Neural cell (in vitro differentiated cells): ENCODE measurements at regions not wholly inside any gene's neighbourhood (a gene's known extent, or its start where the extent isn't known, plus 50 kb on each side); places are given as distances from the start of the nearest gene placed in this dataset.

ENCODE experiments used
- H2AFZ ChIP-seq: fragments of 200-600, 300-800 bp; sonication (generic), shearing (Covaris generic); 2 replicates; pipeline ENCODE4 v1.6.0; 2014; ENCODE audit warnings: low read depth, mild to moderate bottlenecking, antibody characterized with exemption, low read length, moderate library complexity
- H3F3A ChIP-seq: fragments of 200-600 bp; shearing (Covaris generic); 2 replicates; pipeline ENCODE4 v1.6.1; 2016; ENCODE audit warnings: mild to moderate bottlenecking, moderate library complexity, mixed read lengths, antibody characterized with exemption, low read length; ENCODE audit not compliant: insufficient read depth, poor library complexity, severe bottlenecking
- H3K27ac ChIP-seq: fragments of 200-600, 300-800 bp; sonication (generic), shearing (Covaris generic); 2 replicates; pipeline ENCODE4 v1.5.1; 2014; ENCODE audit warnings: mild to moderate bottlenecking, low read length, moderate library complexity
- H3K27me3 ChIP-seq: fragments of 300-800, 200-600 bp; sonication (generic), shearing (Covaris generic); 2 replicates; pipeline ENCODE4 v1.6.0; 2014; ENCODE audit warnings: mild to moderate bottlenecking, low read depth, low read length, moderate library complexity; ENCODE audit not compliant: insufficient read depth
- H3K36me3 ChIP-seq: fragments of 300-800, 200-600 bp; sonication (generic), shearing (Covaris generic); 2 replicates; pipeline ENCODE4 v1.5.1; 2014; ENCODE audit warnings: mild to moderate bottlenecking, antibody characterized with exemption, low read length, moderate library complexity; ENCODE audit not compliant: insufficient read depth
- H3K4me2 ChIP-seq: fragments of 300-800, 200-600 bp; sonication (generic), shearing (Covaris generic); 2 replicates; pipeline ENCODE4 v1.6.0; 2014; ENCODE audit warnings: mild to moderate bottlenecking, low read length
- H3K4me3 ChIP-seq: fragments of 300-800, 200-600 bp; sonication (generic), shearing (Covaris generic); 2 replicates; pipeline ENCODE4 v1.5.1; 2014; ENCODE audit warnings: mild to moderate bottlenecking, low read length, moderate library complexity
- H3K79me2 ChIP-seq: fragments of 200-600 bp; shearing (Covaris generic); replicated peaks from 2 replicates; pipeline ENCODE4 v1.6.0; 2014; ENCODE audit warnings: mild to moderate bottlenecking, low read length, moderate library complexity; ENCODE audit not compliant: insufficient read depth
- H3K9ac ChIP-seq: fragments of 300-800, 200-600 bp; sonication (generic), shearing (Covaris generic); 2 replicates; pipeline ENCODE4 v1.6.1; 2016; ENCODE audit warnings: mild to moderate bottlenecking, low read length, mixed read lengths
- H3K9me2 ChIP-seq: fragments of 200-600 bp; shearing (Covaris generic); 2 replicates; pipeline ENCODE4 v1.6.1; 2016; ENCODE audit warnings: mild to moderate bottlenecking, low read length, mixed read lengths; ENCODE audit not compliant: insufficient read depth
- H3K9me3 ChIP-seq: fragments of 200-600, 300-800 bp; sonication (generic), shearing (Covaris generic); 2 replicates; pipeline ENCODE4 v1.6.1; 2016; ENCODE audit warnings: mild to moderate bottlenecking, mixed run types, low read length, moderate library complexity, mixed read lengths
- H4K20me1 ChIP-seq: fragments of 200-600 bp; shearing (Covaris generic); 2 replicates; pipeline ENCODE4 v1.6.1; 2016; ENCODE audit warnings: mild to moderate bottlenecking, mixed run types; ENCODE audit not compliant: insufficient read depth
- EP300 ChIP-seq: fragments of 450-650 bp; conservative IDR thresholded peaks from 2 replicates; pipeline ENCODE4 v1.6.1; 2014; ENCODE audit warnings: antibody characterized with exemption, mild to moderate bottlenecking, moderate library complexity; ENCODE audit not compliant: poor library complexity, severe bottlenecking
- EZH2 ChIP-seq: fragments of 200-600, 300-800 bp; shearing (Covaris generic), sonication (generic); IDR thresholded peaks from 2 replicates; pipeline ENCODE4 v1.6.1; 2014; ENCODE audit warnings: antibody characterized with exemption, low read length, borderline replicate concordance, mild to moderate bottlenecking; ENCODE audit not compliant: insufficient read depth, poor library complexity, severe bottlenecking
- POLR2AphosphoS5 ChIP-seq: IDR thresholded peaks from 2 replicates; pipeline ENCODE4 v1.6.1; 2012
- RAD21 ChIP-seq: fragments of 450-650 bp; conservative IDR thresholded peaks from 2 replicates; pipeline ENCODE4 v1.6.1; 2014; ENCODE audit warnings: antibody characterized with exemption, mild to moderate bottlenecking, moderate library complexity
- SMC3 ChIP-seq: fragments of 450-650 bp; conservative IDR thresholded peaks from 2 replicates; pipeline ENCODE4 v1.6.1; 2014; ENCODE audit warnings: antibody characterized with exemption, mild to moderate bottlenecking, moderate library complexity; ENCODE audit not compliant: poor library complexity
- TAF1 ChIP-seq: IDR thresholded peaks from 2 replicates; pipeline ENCODE4 v1.6.1; 2012; ENCODE audit warnings: low read depth
- TF ChIP-seq, protein P1 (sequence below): IDR thresholded peaks from 2 replicates; pipeline ENCODE4 v1.6.1; 2012; ENCODE audit warnings: borderline replicate concordance
- TF ChIP-seq, protein P2 (sequence below): fragments of 450-650 bp; IDR thresholded peaks from 2 replicates; pipeline ENCODE4 v1.5.1; 2014; ENCODE audit warnings: antibody characterized with exemption, mild to moderate bottlenecking, moderate library complexity; ENCODE audit not compliant: poor library complexity, severe bottlenecking

DNA sequence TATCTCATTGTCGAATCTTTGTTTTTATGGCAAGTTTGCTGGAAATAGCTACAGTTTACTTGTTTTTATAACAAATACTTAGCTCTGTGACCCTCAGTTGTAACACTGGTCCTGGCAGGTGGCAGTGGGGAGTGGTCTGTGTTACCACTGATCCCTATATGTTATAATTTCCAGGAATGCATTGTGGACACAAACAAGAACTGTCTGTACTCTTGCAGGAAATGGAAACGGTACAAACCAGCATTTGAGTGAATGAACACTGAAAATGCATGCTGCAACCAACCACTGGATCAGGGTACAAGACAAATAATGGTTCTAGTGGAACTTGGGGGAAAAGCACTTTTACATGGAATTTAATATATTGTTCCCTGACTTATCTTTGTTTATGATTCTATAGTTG lies 66.5 kb upstream of the PJA2 start:
- Histone ChIP-seq H4K20me1 (no peaks in the 10 kb centered on the region), H3K27me3 (no peaks in the 10 kb centered on the region), H3K9ac (no peak overlapping the region), H3K36me3 (no peaks in the 10 kb centered on the region), H3K79me2 (no peaks in the 10 kb centered on the region), H3F3A (no peaks in the 10 kb centered on the region), H3K27ac (no peak overlapping the region), H3K9me2 (no peaks in the 10 kb centered on the region), H3K4me2 (no peak overlapping the region), H3K9me3 (no peaks in the 10 kb centered on the region), H2AFZ (no peak overlapping the region), H3K4me3 (no peak overlapping the region)
- TF ChIP-seq RAD21 (no peak), EP300 (no peak), TAF1 (no peak), SMC3 (no peak)
- TF ChIP-seq, protein P1, sequence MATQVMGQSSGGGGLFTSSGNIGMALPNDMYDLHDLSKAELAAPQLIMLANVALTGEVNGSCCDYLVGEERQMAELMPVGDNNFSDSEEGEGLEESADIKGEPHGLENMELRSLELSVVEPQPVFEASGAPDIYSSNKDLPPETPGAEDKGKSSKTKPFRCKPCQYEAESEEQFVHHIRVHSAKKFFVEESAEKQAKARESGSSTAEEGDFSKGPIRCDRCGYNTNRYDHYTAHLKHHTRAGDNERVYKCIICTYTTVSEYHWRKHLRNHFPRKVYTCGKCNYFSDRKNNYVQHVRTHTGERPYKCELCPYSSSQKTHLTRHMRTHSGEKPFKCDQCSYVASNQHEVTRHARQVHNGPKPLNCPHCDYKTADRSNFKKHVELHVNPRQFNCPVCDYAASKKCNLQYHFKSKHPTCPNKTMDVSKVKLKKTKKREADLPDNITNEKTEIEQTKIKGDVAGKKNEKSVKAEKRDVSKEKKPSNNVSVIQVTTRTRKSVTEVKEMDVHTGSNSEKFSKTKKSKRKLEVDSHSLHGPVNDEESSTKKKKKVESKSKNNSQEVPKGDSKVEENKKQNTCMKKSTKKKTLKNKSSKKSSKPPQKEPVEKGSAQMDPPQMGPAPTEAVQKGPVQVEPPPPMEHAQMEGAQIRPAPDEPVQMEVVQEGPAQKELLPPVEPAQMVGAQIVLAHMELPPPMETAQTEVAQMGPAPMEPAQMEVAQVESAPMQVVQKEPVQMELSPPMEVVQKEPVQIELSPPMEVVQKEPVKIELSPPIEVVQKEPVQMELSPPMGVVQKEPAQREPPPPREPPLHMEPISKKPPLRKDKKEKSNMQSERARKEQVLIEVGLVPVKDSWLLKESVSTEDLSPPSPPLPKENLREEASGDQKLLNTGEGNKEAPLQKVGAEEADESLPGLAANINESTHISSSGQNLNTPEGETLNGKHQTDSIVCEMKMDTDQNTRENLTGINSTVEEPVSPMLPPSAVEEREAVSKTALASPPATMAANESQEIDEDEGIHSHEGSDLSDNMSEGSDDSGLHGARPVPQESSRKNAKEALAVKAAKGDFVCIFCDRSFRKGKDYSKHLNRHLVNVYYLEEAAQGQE = no peak
- TF ChIP-seq, protein P2, sequence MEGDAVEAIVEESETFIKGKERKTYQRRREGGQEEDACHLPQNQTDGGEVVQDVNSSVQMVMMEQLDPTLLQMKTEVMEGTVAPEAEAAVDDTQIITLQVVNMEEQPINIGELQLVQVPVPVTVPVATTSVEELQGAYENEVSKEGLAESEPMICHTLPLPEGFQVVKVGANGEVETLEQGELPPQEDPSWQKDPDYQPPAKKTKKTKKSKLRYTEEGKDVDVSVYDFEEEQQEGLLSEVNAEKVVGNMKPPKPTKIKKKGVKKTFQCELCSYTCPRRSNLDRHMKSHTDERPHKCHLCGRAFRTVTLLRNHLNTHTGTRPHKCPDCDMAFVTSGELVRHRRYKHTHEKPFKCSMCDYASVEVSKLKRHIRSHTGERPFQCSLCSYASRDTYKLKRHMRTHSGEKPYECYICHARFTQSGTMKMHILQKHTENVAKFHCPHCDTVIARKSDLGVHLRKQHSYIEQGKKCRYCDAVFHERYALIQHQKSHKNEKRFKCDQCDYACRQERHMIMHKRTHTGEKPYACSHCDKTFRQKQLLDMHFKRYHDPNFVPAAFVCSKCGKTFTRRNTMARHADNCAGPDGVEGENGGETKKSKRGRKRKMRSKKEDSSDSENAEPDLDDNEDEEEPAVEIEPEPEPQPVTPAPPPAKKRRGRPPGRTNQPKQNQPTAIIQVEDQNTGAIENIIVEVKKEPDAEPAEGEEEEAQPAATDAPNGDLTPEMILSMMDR = no peak

DNA sequence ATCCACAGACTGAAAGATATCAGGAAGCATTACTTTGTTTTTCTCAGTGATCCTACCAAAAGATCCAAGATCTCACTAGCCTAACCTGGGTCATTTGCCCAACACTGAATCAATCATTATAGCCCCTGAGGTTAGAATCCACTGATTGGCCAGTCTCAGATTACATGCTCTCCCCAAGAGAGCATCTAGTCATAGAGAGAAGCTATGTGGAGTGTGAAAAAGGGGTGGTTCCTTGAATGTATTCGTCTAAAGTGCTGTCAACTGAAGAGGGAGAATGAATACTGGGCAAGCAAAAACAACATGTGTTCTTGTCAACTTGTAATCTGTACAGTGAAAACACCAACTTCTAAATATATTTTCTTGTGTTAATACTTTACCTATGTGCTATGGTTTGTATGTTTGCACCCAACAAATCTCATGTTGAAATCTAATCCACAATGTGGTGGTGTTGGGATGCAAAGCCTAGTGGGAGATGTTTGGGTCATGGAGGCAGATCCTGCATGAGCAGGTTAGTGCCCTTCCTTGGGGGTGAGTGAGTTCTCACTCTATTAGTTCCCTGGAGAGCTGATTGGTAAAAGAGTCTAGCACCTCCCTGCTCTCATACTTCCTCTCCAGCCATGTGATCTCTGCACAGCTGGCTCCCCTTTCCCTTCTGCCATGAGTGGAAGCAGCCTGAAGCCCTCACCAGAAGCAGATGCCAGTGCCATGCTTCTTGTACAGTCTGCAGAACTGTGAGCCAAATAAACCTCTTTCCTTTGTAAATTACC lies 60.3 kb upstream of the PJA2 start:
- TF ChIP-seq EZH2 (no peak), POLR2AphosphoS5 (no peak), TAF1 (no peak)

More for the DNA sequence above, 60.3 kb upstream of the PJA2 start:
- H3K36me3 ChIP-seq = no peaks in the 10 kb centered on the region
- H3K9me2 ChIP-seq = no peaks in the 10 kb centered on the region
- no peak overlapping the region for H3K4me2 ChIP-seq
- H3K79me2 ChIP-seq = no peaks in the 10 kb centered on the region
- no peaks in the 10 kb centered on the region for H4K20me1 ChIP-seq
- H3K27ac ChIP-seq = no peak overlapping the region
- H3K4me3 ChIP-seq = no peak overlapping the region
- no peaks in the 10 kb centered on the region for H3K9me3 ChIP-seq
- no peak overlapping the region for H3K9ac ChIP-seq
- no peak overlapping the region for H2AFZ ChIP-seq
- no peaks in the 10 kb centered on the region for H3K27me3 ChIP-seq
- no peaks in the 10 kb centered on the region for H3F3A ChIP-seq
